HG03575 (cell line): ENCODE measurements at regions not wholly inside any gene's neighbourhood (a gene's known extent, or its start where the extent isn't known, plus 50 kb on each side); places are given as distances from the start of the nearest gene placed in this dataset.

Experiments
- ATAC-seq: cut with Tn5 transposase; IDR thresholded peaks from one replicate; pipeline ENCODE4 v1.9.1; 2021; ENCODE audit not compliant: unreplicated experiment, insufficient number of reproducible peaks, low FRiP score; ENCODE audit errors: extremely low read depth

- no peak for ATAC-seq
Measured at GRCh38 chr5:56482363-56482762, 249.2 kb upstream of the ANKRD55 start.

- ATAC-seq, result no peak
Measured at GRCh38 chr5:56481428-56482357, 248.6 kb upstream of the ANKRD55 start.

DNA sequence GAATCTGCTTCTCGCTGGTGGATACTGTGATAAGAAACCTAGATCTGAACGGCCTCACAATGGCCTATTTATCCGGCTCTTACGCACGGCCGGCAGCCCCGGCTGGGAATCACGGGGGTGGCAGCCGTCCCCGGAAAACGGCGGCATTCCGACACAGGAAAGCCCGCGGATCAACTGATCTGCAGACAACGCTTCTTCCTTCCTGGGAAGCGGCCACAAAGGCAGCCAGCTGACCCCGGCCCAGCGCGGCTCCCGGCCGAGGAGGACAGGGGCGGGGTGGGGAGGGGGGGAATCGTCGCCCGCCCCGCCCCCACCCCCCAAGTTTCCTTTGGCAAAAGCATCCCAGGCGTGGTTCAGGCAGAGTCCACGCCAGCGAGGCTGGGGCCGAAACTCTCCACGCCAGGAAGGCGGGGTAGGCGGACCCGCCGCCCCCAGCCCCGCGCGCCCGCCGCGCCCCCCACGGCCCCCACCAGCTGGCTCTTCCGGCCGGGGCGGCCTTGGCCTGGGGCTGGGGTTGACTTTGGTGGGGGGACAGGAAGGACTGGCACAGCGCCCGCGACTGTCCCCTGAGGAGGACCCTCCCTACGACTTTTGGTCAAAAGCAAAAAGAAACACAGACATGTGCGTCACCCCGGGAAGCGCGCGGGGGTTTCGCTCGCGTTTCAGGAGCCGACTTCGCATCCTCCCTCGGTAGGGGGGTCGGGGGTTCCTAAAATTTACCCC, 247.7 kb upstream of the ANKRD55 start:
- ATAC-seq, result no peak

- ATAC-seq, result no peak
Measured at GRCh38 chr5:56480078-56480704, 247.1 kb upstream of the ANKRD55 start.

GRCh38 chr5:56479696-56480077, 246.6 kb upstream of the ANKRD55 start:
- ATAC-seq, result no peak

DNA sequence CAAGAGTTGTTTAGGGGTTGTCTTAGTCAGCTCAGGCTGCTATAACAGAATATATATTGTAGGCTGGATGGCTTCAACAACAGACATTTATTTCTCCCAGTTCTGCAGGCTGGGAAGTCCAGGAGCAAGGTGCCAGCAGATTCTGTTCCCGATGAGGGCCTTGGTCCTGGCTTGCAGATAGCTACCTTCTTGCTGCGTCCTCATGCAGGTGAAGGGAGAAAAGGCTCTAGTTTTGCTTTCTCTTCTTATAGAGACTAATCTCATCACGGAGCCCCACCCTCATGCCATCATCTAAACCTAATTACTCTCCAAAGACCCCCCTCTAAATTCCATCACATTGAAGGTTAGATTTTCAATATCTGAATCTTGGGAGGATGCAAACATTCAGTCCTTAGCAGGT, 246.0 kb upstream of the ANKRD55 start:
- no peak for ATAC-seq

GRCh38 chr5:56478062-56478461, 244.9 kb upstream of the ANKRD55 start:
- no peak for ATAC-seq

- no peak for ATAC-seq
Measured at GRCh38 chr5:56476487-56476856, 243.3 kb upstream of the ANKRD55 start.

- no peak for ATAC-seq
Measured at GRCh38 chr5:56475689-56476486, 242.8 kb upstream of the ANKRD55 start.

GRCh38 chr5:56471707-56472106, 238.6 kb upstream of the ANKRD55 start:
- ATAC-seq, result no peak

- ATAC-seq, result no peak
Measured at GRCh38 chr5:56470007-56470406, 236.9 kb upstream of the ANKRD55 start.

- no peak for ATAC-seq
Measured at GRCh38 chr5:56468277-56468676, 235.1 kb upstream of the ANKRD55 start.

- no peak for ATAC-seq
Measured at GRCh38 chr5:56467176-56467717, 234.1 kb upstream of the ANKRD55 start.

GRCh38 chr5:56466136-56466816, 233.1 kb upstream of the ANKRD55 start:
- no peak for ATAC-seq

- no peak for ATAC-seq
Measured at GRCh38 chr5:56465769-56466135, 232.6 kb upstream of the ANKRD55 start.

- no peak for ATAC-seq
Measured at GRCh38 chr5:56464935-56465768, 232.0 kb upstream of the ANKRD55 start.

- ATAC-seq, result no peak
Measured at GRCh38 chr5:56463944-56464571, 230.9 kb upstream of the ANKRD55 start.
